ENCODE measurements at regions not wholly inside any gene's neighbourhood (a gene's known extent, or its start where the extent isn't known, plus 50 kb on each side); places are given as distances from the start of the nearest gene placed in this dataset.

DNA sequence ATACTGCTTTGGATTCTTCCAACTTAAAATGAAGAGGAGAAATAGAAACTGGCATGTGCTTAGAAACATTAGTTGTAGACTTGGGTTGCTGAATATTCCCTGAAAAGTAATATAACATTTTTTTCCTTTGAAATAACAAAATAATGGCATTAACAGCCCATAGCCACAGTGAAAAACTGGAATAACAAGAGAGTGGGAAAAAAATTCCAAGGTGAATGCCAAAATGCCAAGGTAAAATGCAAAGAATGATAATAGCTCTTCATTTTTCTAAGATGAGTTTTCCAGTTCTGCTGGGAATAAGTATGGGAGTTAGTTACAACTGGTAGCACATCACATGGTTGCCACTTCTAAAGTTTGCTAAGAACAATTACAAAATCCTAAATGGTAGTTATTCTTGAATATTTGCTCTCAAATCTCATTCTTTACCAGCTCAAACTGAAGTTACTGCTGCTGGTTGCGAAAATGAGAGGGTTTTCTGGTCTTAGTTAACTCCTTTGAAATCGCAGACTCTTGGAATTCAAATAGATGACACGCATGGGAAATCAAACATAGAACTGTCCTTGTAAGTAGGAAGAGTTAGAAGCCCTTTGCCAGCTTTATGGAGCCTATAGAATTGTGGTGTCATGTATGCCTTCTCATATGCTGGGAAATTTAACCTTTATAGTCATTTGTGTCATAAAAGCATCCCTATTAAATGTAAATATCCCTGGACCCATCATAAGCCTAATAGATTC, 165.0 kb upstream of the DCN start:
- no peak for TF ChIP-seq POLR2A (IDR thresholded peaks at IDR 0.05)
- TF ChIP-seq, protein P1, sequence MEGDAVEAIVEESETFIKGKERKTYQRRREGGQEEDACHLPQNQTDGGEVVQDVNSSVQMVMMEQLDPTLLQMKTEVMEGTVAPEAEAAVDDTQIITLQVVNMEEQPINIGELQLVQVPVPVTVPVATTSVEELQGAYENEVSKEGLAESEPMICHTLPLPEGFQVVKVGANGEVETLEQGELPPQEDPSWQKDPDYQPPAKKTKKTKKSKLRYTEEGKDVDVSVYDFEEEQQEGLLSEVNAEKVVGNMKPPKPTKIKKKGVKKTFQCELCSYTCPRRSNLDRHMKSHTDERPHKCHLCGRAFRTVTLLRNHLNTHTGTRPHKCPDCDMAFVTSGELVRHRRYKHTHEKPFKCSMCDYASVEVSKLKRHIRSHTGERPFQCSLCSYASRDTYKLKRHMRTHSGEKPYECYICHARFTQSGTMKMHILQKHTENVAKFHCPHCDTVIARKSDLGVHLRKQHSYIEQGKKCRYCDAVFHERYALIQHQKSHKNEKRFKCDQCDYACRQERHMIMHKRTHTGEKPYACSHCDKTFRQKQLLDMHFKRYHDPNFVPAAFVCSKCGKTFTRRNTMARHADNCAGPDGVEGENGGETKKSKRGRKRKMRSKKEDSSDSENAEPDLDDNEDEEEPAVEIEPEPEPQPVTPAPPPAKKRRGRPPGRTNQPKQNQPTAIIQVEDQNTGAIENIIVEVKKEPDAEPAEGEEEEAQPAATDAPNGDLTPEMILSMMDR (IDR thresholded peaks at IDR 0.05), result no peak

Data from right lobe of liver (tissue), 4 donors.